SU-DHL-6 (cell line): ENCODE measurements at regions not wholly inside any gene's neighbourhood (a gene's known extent, or its start where the extent isn't known, plus 50 kb on each side); places are given as distances from the start of the nearest gene placed in this dataset.

Source experiments
- H2AFZ ChIP-seq: fragments of 200-600 bp; sonication (generic); 2 replicates; pipeline ENCODE4 v1.6.1; 2014; ENCODE audit warnings: low read depth, mild to moderate bottlenecking, moderate library complexity, mixed read lengths, antibody characterized with exemption, low read length; ENCODE audit not compliant: severe bottlenecking
- H3F3A ChIP-seq: fragments of 200-600 bp; shearing (Covaris generic); 2 replicates; pipeline ENCODE4 v1.6.0; 2016; ENCODE audit warnings: antibody characterized with exemption, mild to moderate bottlenecking; ENCODE audit not compliant: insufficient read depth
- H3K27ac ChIP-seq: fragments of 200-600 bp; sonication (generic); 2 replicates; pipeline ENCODE4 v1.5.1; 2016; ENCODE audit warnings: low read depth, mild to moderate bottlenecking, low read length, moderate library complexity, mixed read lengths
- H3K27me3 ChIP-seq: fragments of 200-600 bp; sonication (generic), shearing (Covaris generic); 2 replicates; pipeline ENCODE4 v1.6.0; 2014; ENCODE audit warnings: mild to moderate bottlenecking, low read length
- H3K36me3 ChIP-seq: fragments of 200-600 bp; sonication (generic); 2 replicates; pipeline ENCODE4 v1.6.1; 2014; ENCODE audit warnings: mild to moderate bottlenecking, low read length, mixed read lengths
- H3K4me2 ChIP-seq: fragments of 300-600, 200-600 bp; shearing (Covaris generic), sonication (generic); 2 replicates; pipeline ENCODE4 v1.6.0; 2014; ENCODE audit warnings: low read length, low read depth, mild to moderate bottlenecking; ENCODE audit not compliant: poor library complexity, severe bottlenecking
- H3K4me3 ChIP-seq: fragments of 200-600 bp; sonication (generic); 2 replicates; pipeline ENCODE4 v1.5.1; 2014; ENCODE audit warnings: antibody characterized with exemption, low read length, mild to moderate bottlenecking, mixed read lengths; ENCODE audit not compliant: insufficient read depth, poor library complexity, severe bottlenecking
- H3K79me2 ChIP-seq: fragments of 200-600 bp; sonication (generic); 2 replicates; pipeline ENCODE4 v1.6.1; 2014; ENCODE audit warnings: mild to moderate bottlenecking, low read length, moderate library complexity; ENCODE audit not compliant: insufficient read depth
- H3K9ac ChIP-seq: fragments of 200-600 bp; sonication (generic); 2 replicates; pipeline ENCODE4 v1.7.0; 2014; ENCODE audit warnings: mild to moderate bottlenecking, low read length
- H3K9me2 ChIP-seq: fragments of 200-600 bp; sonication (generic); replicated peaks from 2 replicates; pipeline ENCODE4 v1.6.1; 2014; ENCODE audit warnings: low read length; ENCODE audit not compliant: insufficient read depth
- H3K9me3 ChIP-seq: fragments of 200-600 bp; sonication (generic); 2 replicates; pipeline ENCODE4 v1.6.1; 2014; ENCODE audit warnings: low read length, mixed read lengths; ENCODE audit not compliant: insufficient read depth
- H4K20me1 ChIP-seq: fragments of 200-600 bp; sonication (generic); 2 replicates; pipeline ENCODE4 v1.6.1; 2014; ENCODE audit warnings: low read depth, mild to moderate bottlenecking, antibody characterized with exemption, low read length, moderate library complexity, mixed read lengths
- EZH2phosphoT487 ChIP-seq: fragments of 200-600 bp; sonication (generic), shearing (Covaris generic); conservative IDR thresholded peaks from 2 replicates; pipeline ENCODE4 v1.6.1; 2018; ENCODE audit warnings: mild to moderate bottlenecking, antibody characterized with exemption, low read length, moderate library complexity, mixed read lengths
- TF ChIP-seq, protein P1 (sequence below): fragments of 200-600 bp; sonication (generic); IDR thresholded peaks from one replicate; pipeline ENCODE4 v1.5.1; 2017; ENCODE audit warnings: antibody characterized with exemption, mild to moderate bottlenecking, low read length, moderate library complexity; ENCODE audit not compliant: insufficient read depth, poor library complexity, severe bottlenecking

DNA sequence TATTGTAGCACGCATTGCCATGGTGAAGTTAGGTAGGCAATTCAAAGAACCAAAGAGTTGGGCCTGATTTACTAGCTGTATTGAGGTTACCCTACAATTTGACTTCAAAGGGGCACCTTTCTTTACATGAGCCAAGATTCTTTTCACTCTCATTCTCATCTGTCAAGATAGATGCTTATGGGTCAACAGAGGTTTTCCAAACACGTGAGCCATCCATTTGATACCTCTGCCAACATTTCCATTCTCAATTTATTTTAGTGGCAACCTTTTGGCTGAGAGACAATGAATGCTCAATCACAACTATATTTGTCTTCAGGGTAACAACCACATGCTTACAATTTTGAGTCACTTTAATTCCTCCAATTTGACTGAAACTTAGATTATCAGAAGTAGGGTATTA lies 370.6 kb upstream of the CDH20 start:
- TF ChIP-seq, protein P1, sequence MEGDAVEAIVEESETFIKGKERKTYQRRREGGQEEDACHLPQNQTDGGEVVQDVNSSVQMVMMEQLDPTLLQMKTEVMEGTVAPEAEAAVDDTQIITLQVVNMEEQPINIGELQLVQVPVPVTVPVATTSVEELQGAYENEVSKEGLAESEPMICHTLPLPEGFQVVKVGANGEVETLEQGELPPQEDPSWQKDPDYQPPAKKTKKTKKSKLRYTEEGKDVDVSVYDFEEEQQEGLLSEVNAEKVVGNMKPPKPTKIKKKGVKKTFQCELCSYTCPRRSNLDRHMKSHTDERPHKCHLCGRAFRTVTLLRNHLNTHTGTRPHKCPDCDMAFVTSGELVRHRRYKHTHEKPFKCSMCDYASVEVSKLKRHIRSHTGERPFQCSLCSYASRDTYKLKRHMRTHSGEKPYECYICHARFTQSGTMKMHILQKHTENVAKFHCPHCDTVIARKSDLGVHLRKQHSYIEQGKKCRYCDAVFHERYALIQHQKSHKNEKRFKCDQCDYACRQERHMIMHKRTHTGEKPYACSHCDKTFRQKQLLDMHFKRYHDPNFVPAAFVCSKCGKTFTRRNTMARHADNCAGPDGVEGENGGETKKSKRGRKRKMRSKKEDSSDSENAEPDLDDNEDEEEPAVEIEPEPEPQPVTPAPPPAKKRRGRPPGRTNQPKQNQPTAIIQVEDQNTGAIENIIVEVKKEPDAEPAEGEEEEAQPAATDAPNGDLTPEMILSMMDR: no peak
- no peak for TF ChIP-seq EZH2phosphoT487
- no peaks in the 10 kb centered on the region for H4K20me1 ChIP-seq
- H3K9me3 ChIP-seq: no peaks in the 10 kb centered on the region
- no peaks in the 10 kb centered on the region for H3F3A ChIP-seq
- H2AFZ ChIP-seq: no peak overlapping the region
- H3K4me2 ChIP-seq: no peak overlapping the region
- no peaks in the 10 kb centered on the region for H3K36me3 ChIP-seq
- no peak overlapping the region for H3K27ac ChIP-seq
- H3K9me2 ChIP-seq: no peaks in the 10 kb centered on the region
- H3K27me3 ChIP-seq: no peaks in the 10 kb centered on the region
- H3K79me2 ChIP-seq: no peaks in the 10 kb centered on the region
- H3K4me3 ChIP-seq: no peak overlapping the region
- H3K9ac ChIP-seq: no peak overlapping the region

DNA sequence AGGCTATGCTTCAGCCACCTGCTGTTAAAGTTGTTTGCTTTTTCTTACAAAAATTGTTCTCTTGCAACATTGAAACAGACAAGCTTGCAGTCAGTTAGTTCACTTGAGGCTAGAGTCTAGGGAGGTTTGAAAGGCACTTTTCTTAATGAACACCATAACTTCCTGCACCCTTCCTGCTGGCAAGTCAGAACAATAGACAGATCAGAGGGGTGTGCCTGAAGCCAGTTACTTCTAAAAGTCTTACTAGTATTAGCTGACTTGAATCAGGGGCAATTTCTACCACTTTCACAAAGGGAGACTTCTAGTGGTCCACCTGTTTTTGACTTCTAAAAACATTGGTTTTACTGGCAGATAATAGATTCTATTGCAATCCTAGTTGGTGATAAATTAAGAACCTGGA lies 367.4 kb upstream of the CDH20 start:
- H3K9me2 ChIP-seq: 0 out of 2 replicates have a peak, but pooled peaks cover 3% of the 10 kb centered on the region
- H4K20me1 ChIP-seq: no peaks in the 10 kb centered on the region; the same call in 1 of the 2 replicates
- H3K9me3 ChIP-seq: no peaks in the 10 kb centered on the region
- no peak for TF ChIP-seq EZH2phosphoT487
- TF ChIP-seq, protein P1: no peak
- H3K4me2 ChIP-seq: no peak overlapping the region
- H3K79me2 ChIP-seq: no peaks in the 10 kb centered on the region
- no peak overlapping the region for H2AFZ ChIP-seq
- H3K36me3 ChIP-seq: no peaks in the 10 kb centered on the region
- no peaks in the 10 kb centered on the region for H3K27me3 ChIP-seq
- H3K27ac ChIP-seq: no peak overlapping the region
- no peaks in the 10 kb centered on the region for H3F3A ChIP-seq
- H3K9ac ChIP-seq: no peak overlapping the region
- no peak overlapping the region for H3K4me3 ChIP-seq

DNA sequence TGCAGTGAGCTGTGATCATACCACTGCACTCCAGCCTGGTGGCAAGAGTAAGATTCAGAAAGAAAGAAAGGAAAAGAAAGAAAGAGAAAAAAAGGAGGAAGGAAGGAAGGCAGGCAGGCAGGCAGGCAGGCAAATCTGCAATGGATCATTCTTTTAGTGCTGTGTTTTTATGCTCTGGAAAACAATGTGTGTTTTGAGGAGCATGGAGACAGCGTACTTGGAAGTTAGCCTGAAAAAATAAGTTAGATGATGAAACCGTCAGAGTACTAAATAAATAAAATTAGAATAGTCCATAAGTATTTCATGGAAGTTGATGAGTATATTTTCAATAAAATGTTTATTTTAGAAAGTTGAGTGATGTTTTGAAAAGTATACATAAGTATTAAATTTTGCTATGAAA lies 366.4 kb upstream of the CDH20 start:
- H2AFZ ChIP-seq: no peak overlapping the region
- H3F3A ChIP-seq: no peaks in the 10 kb centered on the region
- H3K27ac ChIP-seq: no peak overlapping the region
- H3K79me2 ChIP-seq: no peaks in the 10 kb centered on the region
- H4K20me1 ChIP-seq: no peaks in the 10 kb centered on the region; the same call in 1 of the 2 replicates
- H3K4me2 ChIP-seq: no peak overlapping the region
- 0 out of 2 replicates have a peak, but pooled peaks cover 3% of the 10 kb centered on the region for H3K9me2 ChIP-seq
- H3K9ac ChIP-seq: no peak overlapping the region
- no peaks in the 10 kb centered on the region for H3K27me3 ChIP-seq
- TF ChIP-seq, protein P1: no peak
- no peak for TF ChIP-seq EZH2phosphoT487
- no peaks in the 10 kb centered on the region for H3K9me3 ChIP-seq
- no peak overlapping the region for H3K4me3 ChIP-seq
- no peaks in the 10 kb centered on the region for H3K36me3 ChIP-seq
